Right atrium auricular region (tissue), 2 donors: ENCODE measurements at regions not wholly inside any gene's neighbourhood (a gene's known extent, or its start where the extent isn't known, plus 50 kb on each side); places are given as distances from the start of the nearest gene placed in this dataset.

Source experiments
- DNase-seq: peaks from one replicate; pipeline ENCODE4 v3.0.0-alpha.2; 2019; ENCODE audit warnings: low spot score
- H3K27ac ChIP-seq, 2 donors: fragments of 200-600 bp; sonication (generic); 1 replicate in 1 of 2; 2 replicates in 1 of 2; pipeline ENCODE4 v1.5.1; 2016 to 2019
- H3K27me3 ChIP-seq, 2 donors: fragments of 200-600 bp; sonication (generic); one replicate each; pipeline versions ENCODE4 v1.5.1 to v1.6.0; 2017 to 2019
- H3K36me3 ChIP-seq: fragments of 200-600 bp; sonication (generic); one replicate; pipeline ENCODE4 v1.5.1; 2016
- H3K4me1 ChIP-seq, 2 donors: fragments of 200-600 bp; sonication (generic); one replicate each; pipeline versions ENCODE4 v1.5.1 to v1.6.0; 2017 to 2019
- H3K4me3 ChIP-seq, 2 donors: fragments of 200-600 bp; sonication (generic); 1 replicate in 1 of 2; 2 replicates in 1 of 2; pipeline ENCODE4 v1.5.1; 2017 to 2019; ENCODE audit warnings: mild to moderate bottlenecking in 1 of 2, moderate library complexity in 1 of 2
- H3K9me3 ChIP-seq, 2 donors: fragments of 200-600 bp; sonication (generic); one replicate each; pipeline ENCODE4 v1.5.1; 2019
- TF ChIP-seq, protein P1 (sequence below), 2 donors: fragments of 200-600 bp; sonication (generic); IDR thresholded peaks; one replicate each; pipeline ENCODE4 v1.5.1; 2019; ENCODE audit warnings: antibody characterized with exemption in 2 of 2

DNA sequence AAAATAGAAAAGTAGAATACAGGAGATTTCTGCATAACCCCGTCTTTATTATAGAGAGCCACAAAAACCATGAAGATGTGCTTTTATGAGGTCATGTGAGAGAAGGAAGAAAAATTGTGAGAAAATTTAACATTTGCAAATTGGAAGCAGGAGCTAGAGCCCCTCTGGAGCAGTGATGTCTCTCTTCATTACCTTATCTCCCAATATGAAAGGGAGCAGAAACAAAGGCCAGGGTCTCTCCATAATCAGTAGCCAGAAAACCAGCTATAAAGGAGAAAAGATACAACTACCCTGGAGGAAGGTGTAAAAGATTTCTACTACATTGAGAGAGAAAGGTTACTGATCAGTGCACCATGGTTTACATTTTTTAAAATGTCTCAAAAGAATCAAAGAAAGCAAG, 53.2 kb upstream of the ITGA1 start:
- Histone ChIP-seq H3K9me3 (no peaks in the 10 kb centered on the region), H3K27me3 (no peaks in the 10 kb centered on the region), H3K4me1 (no peaks in the 10 kb centered on the region), H3K4me3 (no peak overlapping the region), H3K27ac (no peak overlapping the region), H3K36me3 (no peaks in the 10 kb centered on the region)
- TF ChIP-seq, protein P1, sequence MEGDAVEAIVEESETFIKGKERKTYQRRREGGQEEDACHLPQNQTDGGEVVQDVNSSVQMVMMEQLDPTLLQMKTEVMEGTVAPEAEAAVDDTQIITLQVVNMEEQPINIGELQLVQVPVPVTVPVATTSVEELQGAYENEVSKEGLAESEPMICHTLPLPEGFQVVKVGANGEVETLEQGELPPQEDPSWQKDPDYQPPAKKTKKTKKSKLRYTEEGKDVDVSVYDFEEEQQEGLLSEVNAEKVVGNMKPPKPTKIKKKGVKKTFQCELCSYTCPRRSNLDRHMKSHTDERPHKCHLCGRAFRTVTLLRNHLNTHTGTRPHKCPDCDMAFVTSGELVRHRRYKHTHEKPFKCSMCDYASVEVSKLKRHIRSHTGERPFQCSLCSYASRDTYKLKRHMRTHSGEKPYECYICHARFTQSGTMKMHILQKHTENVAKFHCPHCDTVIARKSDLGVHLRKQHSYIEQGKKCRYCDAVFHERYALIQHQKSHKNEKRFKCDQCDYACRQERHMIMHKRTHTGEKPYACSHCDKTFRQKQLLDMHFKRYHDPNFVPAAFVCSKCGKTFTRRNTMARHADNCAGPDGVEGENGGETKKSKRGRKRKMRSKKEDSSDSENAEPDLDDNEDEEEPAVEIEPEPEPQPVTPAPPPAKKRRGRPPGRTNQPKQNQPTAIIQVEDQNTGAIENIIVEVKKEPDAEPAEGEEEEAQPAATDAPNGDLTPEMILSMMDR (IDR thresholded peaks at IDR 0.05): no peak
- no peak for DNase-seq

DNA sequence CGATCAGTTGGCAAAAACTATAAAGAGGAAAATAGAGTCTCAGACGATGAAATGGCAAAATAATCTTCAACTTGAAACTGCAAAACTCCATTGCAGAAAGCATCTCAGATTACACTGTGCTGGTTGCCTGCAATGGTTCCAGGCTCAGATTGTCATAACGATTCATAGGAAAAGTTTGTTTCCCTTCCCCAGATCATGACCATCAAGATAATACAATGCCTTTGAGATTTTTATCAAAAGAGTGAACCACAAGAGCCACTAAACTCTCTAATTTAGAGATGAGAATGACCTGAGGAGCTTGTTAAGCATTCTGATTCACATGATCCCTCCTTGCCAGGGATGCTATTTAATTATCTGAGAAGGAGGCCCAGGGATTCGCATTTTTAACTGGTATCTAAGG, 52.6 kb upstream of the ITGA1 start:
- TF ChIP-seq, protein P1 (IDR thresholded peaks at IDR 0.05): no peak
- Histone ChIP-seq H3K4me1 (no peaks in the 10 kb centered on the region), H3K9me3 (no peaks in the 10 kb centered on the region), H3K36me3 (no peaks in the 10 kb centered on the region), H3K4me3 (no peak overlapping the region), H3K27ac (no peak overlapping the region), H3K27me3 (no peaks in the 10 kb centered on the region)
- no peak for DNase-seq
